ENCODE measurements at regions not wholly inside any gene's neighbourhood (a gene's known extent, or its start where the extent isn't known, plus 50 kb on each side); places are given as distances from the start of the nearest gene placed in this dataset.
A peak's percentile ranks its signal among the peaks of the same experiment; 100 is the strongest.

DNA sequence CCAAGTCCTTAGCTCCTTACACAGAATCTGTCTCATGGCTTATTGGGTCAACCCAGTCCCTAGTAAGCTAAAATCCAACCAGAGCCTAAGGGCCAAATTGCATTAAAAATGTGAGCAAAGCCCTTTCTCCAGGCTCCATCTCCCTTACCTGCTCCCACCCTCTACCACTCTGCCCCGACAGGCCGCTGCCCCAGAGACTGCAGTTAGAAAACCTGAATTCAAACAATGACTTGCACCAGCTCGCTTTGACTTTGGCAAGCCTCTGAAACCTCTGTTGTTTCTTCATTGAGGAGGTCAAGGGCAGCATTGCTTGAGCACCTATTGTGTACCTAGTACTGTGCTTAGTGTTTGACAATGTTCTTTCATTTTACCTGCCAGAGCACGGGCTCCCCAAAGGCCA is 188.1 kb upstream of the PMEPA1 start:
- no peaks in the 10 kb centered on the region for H3K9me3 ChIP-seq
- H3K4me1 ChIP-seq = no peaks in the 10 kb centered on the region
- H3K36me3 ChIP-seq = no peaks in the 10 kb centered on the region
- no peak for DNase-seq
- H3K4me3 ChIP-seq = no peak overlapping the region
- intact Hi-C loops (cut with DNase I) = no loop called here
- no peak overlapping the region for H3K27ac ChIP-seq
- no peaks in the 10 kb centered on the region for H3K27me3 ChIP-seq
- no peak overlapping the region for H3K9ac ChIP-seq (ENCODE audit: low read depth in 2 of 2, low read length in 2 of 2)
- TF ChIP-seq, protein P1, sequence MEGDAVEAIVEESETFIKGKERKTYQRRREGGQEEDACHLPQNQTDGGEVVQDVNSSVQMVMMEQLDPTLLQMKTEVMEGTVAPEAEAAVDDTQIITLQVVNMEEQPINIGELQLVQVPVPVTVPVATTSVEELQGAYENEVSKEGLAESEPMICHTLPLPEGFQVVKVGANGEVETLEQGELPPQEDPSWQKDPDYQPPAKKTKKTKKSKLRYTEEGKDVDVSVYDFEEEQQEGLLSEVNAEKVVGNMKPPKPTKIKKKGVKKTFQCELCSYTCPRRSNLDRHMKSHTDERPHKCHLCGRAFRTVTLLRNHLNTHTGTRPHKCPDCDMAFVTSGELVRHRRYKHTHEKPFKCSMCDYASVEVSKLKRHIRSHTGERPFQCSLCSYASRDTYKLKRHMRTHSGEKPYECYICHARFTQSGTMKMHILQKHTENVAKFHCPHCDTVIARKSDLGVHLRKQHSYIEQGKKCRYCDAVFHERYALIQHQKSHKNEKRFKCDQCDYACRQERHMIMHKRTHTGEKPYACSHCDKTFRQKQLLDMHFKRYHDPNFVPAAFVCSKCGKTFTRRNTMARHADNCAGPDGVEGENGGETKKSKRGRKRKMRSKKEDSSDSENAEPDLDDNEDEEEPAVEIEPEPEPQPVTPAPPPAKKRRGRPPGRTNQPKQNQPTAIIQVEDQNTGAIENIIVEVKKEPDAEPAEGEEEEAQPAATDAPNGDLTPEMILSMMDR (IDR thresholded peaks at IDR 0.05) = no peak

GRCh38 chr20:57897156-57897874 is 187.5 kb upstream of the PMEPA1 start:
- Histone ChIP-seq H3K4me1 (no peaks in the 10 kb centered on the region), H3K36me3 (no peaks in the 10 kb centered on the region), H3K27me3 (no peaks in the 10 kb centered on the region), H3K27ac (no peak overlapping the region), H3K9me3 (no peaks in the 10 kb centered on the region), H3K4me3 (no peak overlapping the region), H3K9ac (ENCODE audit: low read depth in 2 of 2, low read length in 2 of 2) (no peak overlapping the region)
- intact Hi-C loops (cut with DNase I) = no loop called here
- TF ChIP-seq, protein P1 (IDR thresholded peaks at IDR 0.05) = no peak
- peak; percentile 81 for DNase-seq

DNA sequence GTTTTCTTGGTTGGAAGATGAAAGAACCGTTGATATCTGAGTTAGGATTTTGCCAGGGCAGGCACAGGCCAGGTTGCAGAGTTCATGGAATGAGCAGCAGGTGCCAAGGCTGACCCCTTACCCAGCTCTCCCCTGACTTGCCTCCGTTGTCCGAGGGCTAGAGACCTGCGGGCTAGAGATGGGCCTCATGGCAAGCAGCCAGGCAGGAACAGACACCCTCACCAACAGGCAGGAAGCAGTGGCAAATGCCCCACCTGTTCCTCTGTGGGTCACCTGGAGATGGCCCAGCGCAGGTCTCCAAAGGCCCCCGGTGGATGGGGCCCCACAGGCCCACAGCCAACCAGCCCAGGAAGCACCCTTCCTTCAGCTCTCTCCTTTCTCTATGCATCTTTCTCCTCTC is 186.7 kb upstream of the PMEPA1 start:
- intact Hi-C loops (cut with DNase I) = no loop called here
- Histone ChIP-seq H3K36me3 (no peaks in the 10 kb centered on the region), H3K27me3 (no peaks in the 10 kb centered on the region), H3K4me3 (no peak overlapping the region), H3K9me3 (no peaks in the 10 kb centered on the region), H3K4me1 (no peaks in the 10 kb centered on the region), H3K9ac (ENCODE audit: low read depth in 2 of 2, low read length in 2 of 2) (no peak overlapping the region), H3K27ac (no peak overlapping the region)
- TF ChIP-seq, protein P1 (IDR thresholded peaks at IDR 0.05) = no peak
- DNase-seq = no peak

DNA sequence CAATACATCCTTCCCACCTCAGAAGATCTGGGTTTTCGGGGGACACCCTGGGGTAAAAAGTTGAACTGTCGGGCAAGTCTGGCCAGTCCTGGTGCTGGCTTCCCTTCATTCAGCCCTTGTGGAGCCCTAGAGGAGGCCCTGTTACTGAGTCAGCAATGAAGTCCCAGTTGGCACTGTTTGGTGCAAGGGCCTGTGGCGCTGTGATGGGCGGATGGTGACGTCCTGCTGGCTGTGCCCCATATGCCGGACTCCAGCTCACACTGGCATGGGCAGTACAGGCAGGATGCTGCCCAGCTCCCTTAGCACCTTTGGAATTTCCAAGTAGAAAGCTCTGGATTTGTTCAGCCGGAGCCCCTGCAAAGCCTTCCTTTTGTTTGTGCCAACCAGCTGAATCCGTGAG is 186.2 kb upstream of the PMEPA1 start:
- no peaks in the 10 kb centered on the region for H3K9me3 ChIP-seq
- no peak overlapping the region for H3K27ac ChIP-seq
- DNase-seq = no peak
- H3K36me3 ChIP-seq = no peaks in the 10 kb centered on the region
- TF ChIP-seq, protein P1 (IDR thresholded peaks at IDR 0.05) = no peak
- intact Hi-C loops (cut with DNase I) = no loop called here
- no peaks in the 10 kb centered on the region for H3K27me3 ChIP-seq
- H3K4me3 ChIP-seq = no peak overlapping the region
- no peak overlapping the region for H3K9ac ChIP-seq (ENCODE audit: low read depth in 2 of 2, low read length in 2 of 2)
- no peaks in the 10 kb centered on the region for H3K4me1 ChIP-seq

DNA sequence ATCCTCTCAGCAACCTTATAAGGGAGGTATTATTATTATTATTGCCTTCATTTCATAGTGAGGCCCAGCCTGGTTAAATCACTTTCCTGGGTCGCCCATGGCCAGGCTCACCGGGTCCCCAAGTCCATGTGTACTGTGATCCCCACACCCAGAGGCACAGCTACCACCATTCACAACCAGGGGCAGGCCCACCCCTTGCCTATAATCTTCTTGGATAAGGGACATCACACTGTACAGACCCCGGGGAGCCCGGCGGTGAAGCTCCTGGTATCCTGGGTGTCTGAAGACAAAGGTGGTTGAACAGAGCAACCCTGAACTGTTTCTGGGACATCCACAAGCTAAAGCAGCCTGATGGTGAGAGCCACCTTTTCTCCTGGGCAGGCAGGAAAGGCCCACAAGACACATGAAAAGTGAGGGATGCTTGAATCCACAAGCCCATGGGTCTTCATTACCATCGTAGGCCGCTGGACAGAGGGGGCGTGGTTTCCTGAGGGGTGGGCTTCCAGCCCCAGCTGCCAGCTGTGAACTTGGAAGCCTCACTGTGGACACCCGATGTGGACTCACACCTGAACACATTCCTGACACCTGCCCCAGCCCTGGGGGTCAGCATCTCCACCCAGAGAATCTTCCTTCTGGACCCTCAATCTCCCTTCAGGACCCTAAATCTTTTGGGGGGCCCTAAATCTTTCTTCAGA is 185.5 kb upstream of the PMEPA1 start:
- Histone ChIP-seq H3K9ac (ENCODE audit: low read depth in 2 of 2, low read length in 2 of 2) (no peak overlapping the region), H3K4me3 (no peak overlapping the region), H3K36me3 (no peaks in the 10 kb centered on the region), H3K27ac (no peak overlapping the region), H3K9me3 (no peaks in the 10 kb centered on the region), H3K27me3 (no peaks in the 10 kb centered on the region), H3K4me1 (no peaks in the 10 kb centered on the region)
- TF ChIP-seq, protein P1 (IDR thresholded peaks at IDR 0.05) = no peak
- intact Hi-C loops (cut with DNase I) = no loop called here
- DNase-seq = no peak
